Stimulated activated CD4-positive, alpha-beta T cell treated with anti-CD3 and anti-CD28 coated beads, Interleukin-1b, Interleukin-23, amount 100 ng/mL, for 4 hours (primary cell): ENCODE measurements at regions not wholly inside any gene's neighbourhood (a gene's known extent, or its start where the extent isn't known, plus 50 kb on each side); places are given as distances from the start of the nearest gene placed in this dataset.

Experiments
- DNase-seq, 2 donors: peaks; one replicate each; pipeline ENCODE4 v3.0.0-alpha.2; 2020; ENCODE audit warnings: low read depth in 2 of 2

GRCh38 chr1:56151402-56151801 lies 428.0 kb downstream of the PLPP3 start:
- no peak for DNase-seq

GRCh38 chr1:56150441-56151215 lies 428.7 kb downstream of the PLPP3 start:
- DNase-seq, result no peak

GRCh38 chr1:56149761-56150160 lies 429.6 kb downstream of the PLPP3 start:
- no peak for DNase-seq

- DNase-seq, result no peak
Measured at GRCh38 chr1:56148326-56149193, 430.8 kb downstream of the PLPP3 start.

GRCh38 chr1:56147459-56147858 lies 431.9 kb downstream of the PLPP3 start:
- no peak for DNase-seq

- no peak for DNase-seq
Measured at GRCh38 chr1:56147034-56147433, 432.3 kb downstream of the PLPP3 start.

- no peak for DNase-seq
Measured at GRCh38 chr1:56146449-56146848, 432.9 kb downstream of the PLPP3 start.

GRCh38 chr1:56145581-56145980 lies 433.8 kb downstream of the PLPP3 start:
- no peak for DNase-seq

- no peak for DNase-seq
Measured at GRCh38 chr1:56142301-56142700, 437.1 kb downstream of the PLPP3 start.

- DNase-seq, result no peak
Measured at GRCh38 chr1:56139836-56140235, 439.5 kb downstream of the PLPP3 start.

- no peak for DNase-seq
Measured at GRCh38 chr1:56137521-56138505, 441.6 kb downstream of the PLPP3 start.

GRCh38 chr1:56137090-56137489 lies 442.3 kb downstream of the PLPP3 start:
- DNase-seq, result no peak

- no peak for DNase-seq
Measured at GRCh38 chr1:56135864-56136147, 443.6 kb downstream of the PLPP3 start.

- no peak for DNase-seq
Measured at GRCh38 chr1:56135069-56135863, 444.1 kb downstream of the PLPP3 start.

GRCh38 chr1:56133522-56134472 lies 445.6 kb downstream of the PLPP3 start:
- no peak for DNase-seq

- DNase-seq, result no peak
Measured at GRCh38 chr1:56132520-56132919, 446.8 kb downstream of the PLPP3 start.

GRCh38 chr1:56129837-56130236 lies 449.5 kb downstream of the PLPP3 start:
- DNase-seq, result no peak

- DNase-seq, result no peak
Measured at GRCh38 chr1:56125316-56125715, 454.0 kb downstream of the PLPP3 start.

- no peak for DNase-seq
Measured at GRCh38 chr1:56123826-56124225, 455.5 kb downstream of the PLPP3 start.

GRCh38 chr1:56123421-56123820 lies 455.9 kb downstream of the PLPP3 start:
- no peak for DNase-seq
